Coronary artery (tissue), 2 donors: ENCODE measurements at regions not wholly inside any gene's neighbourhood (a gene's known extent, or its start where the extent isn't known, plus 50 kb on each side); places are given as distances from the start of the nearest gene placed in this dataset.
"Not testable (repeated sequence)": the region's sequence is repeated elsewhere in the genome, so short reads cannot be mapped to it uniquely, and the experiment has no call there.

Experiments
- DNase-seq: peaks from one replicate; pipeline ENCODE4 v3.0.0-alpha.2; 2017; ENCODE audit warnings: low spot score
- H3K27ac ChIP-seq, 2 donors: fragments of 200-600 bp; sonication (generic); one replicate each; pipeline ENCODE4 v1.5.1; 2016 to 2019
- H3K4me3 ChIP-seq: fragments of 200-600 bp; sonication (generic); 2 replicates; pipeline ENCODE4 v1.5.1; 2016; ENCODE audit warnings: mild to moderate bottlenecking, moderate library complexity
- CTCF ChIP-seq: fragments of 200-600 bp; sonication (generic); IDR thresholded peaks from one replicate; pipeline ENCODE4 v1.5.1; 2019; ENCODE audit warnings: antibody characterized with exemption

DNA sequence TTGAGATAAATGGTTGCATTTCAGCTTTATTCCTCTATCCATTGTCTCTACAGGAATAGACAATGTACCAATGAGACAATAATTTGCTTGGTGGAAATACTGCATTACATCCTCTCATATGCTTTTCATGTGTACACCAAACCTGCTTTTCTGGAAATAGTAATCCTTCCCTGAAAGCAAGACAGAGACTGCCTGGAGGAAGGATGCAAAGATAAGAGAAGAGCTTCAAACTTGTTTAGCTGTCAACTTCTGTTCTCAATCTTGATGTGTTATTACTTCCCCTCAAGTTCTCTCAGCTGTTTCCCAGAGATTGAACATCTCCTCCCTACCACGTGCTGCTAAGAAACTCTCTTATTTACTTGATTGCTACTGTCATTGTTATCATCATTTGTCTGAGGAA, 1125.4 kb upstream of the TMPRSS15 start:
- TF ChIP-seq CTCF, result no peak
- DNase-seq, result no peak
- Histone ChIP-seq H3K4me3 (no peak overlapping the region), H3K27ac (no peak overlapping the region)

DNA sequence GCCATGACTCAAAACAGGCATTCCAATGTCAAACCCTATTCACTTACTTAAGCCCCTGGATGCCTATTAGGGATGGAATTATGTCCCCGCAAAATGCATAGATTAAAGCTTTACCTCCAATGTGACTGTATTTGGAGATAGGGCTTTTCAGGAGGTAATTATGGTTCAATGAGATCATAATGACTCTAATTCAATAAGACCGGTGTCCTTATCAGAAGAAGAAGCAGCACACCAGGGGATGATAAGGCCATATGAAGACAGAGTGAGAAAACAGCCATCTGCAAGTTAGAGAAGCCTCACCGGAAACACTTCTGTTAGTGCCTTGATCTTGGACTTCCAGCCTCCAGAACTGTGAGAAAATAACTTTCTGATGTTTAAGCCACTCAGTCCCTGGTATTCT, 1131.8 kb upstream of the TMPRSS15 start:
- Histone ChIP-seq H3K27ac (no peak overlapping the region), H3K4me3 (no peak overlapping the region)
- DNase-seq, result no peak
- TF ChIP-seq CTCF, result no peak

DNA sequence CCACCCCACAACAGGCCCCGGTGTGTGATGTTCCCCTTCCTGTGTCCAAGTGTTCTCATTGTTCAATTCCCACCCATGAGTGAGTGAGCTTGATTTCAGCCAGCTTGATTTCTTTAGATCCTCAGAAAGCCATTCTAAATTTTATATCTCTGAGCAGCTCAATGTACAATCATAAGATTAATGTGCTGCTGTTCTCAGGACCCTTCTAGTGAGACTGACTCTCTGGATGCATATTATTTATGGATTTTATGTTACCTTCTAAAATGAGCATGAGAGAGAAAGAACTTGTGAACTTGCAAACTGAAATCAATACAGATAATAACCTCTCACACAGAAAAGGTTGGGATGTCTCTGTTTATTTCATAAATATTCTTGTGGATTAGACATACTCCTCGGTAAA, 1133.5 kb upstream of the TMPRSS15 start:
- no peak for DNase-seq
- no peak overlapping the region for H3K27ac ChIP-seq
- no peak overlapping the region for H3K4me3 ChIP-seq
- TF ChIP-seq CTCF, result no peak

GRCh38 chr21:19540287-19540686, 1136.7 kb upstream of the TMPRSS15 start:
- Histone ChIP-seq H3K4me3 (no peak overlapping the region), H3K27ac (no peak overlapping the region)
- TF ChIP-seq CTCF, result no peak
- DNase-seq, result no peak

DNA sequence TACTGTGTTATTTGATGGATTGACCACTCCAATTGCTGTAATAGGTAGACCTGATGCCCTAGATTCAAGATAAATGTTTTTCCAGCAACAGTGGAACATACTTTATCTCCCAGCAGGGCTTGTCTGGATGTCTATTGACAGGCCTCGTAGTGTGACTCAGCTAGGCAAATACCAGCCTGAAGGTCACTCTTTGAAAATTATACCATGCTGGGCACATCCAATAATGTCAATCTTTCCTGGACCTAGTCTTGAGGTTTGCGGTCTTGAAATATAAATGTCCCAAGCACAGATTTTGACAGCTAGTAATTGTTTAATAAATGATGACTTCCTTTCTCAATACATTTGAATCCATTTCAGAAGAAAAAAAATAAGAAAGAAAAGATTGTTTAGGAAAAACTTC, 1138.0 kb upstream of the TMPRSS15 start:
- no peak for TF ChIP-seq CTCF
- no peak for DNase-seq
- Histone ChIP-seq H3K27ac (no peak overlapping the region), H3K4me3 (no peak overlapping the region)

DNA sequence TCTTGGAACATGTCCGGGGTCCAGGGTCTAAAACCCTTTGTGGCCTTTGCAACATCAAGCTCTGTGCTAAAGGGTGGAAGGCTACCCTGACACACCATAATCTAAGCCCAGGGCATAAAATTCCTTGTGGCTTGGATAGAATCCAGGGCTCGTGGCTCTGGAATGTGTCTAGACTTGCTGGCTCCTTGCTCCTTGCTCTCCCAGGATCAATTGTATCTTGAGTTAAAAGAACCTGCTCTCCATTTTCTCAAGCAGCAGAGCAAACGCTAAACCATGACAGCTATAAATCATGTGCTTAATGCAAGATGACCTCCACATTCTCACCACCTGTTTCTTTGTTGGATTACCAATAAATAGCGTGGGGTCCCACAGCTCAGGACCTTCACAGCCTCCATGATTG, 1140.9 kb upstream of the TMPRSS15 start:
- not testable (repeated sequence) for DNase-seq, H3K27ac ChIP-seq, H3K4me3 ChIP-seq

GRCh38 chr21:19547951-19548840, 1144.6 kb upstream of the TMPRSS15 start:
- H3K27ac ChIP-seq, result no peak overlapping the region
- no peak overlapping the region for H3K4me3 ChIP-seq
- no peak for DNase-seq
- no peak for TF ChIP-seq CTCF
